Stimulated activated CD8-positive, alpha-beta memory T cell treated with anti-CD3 and anti-CD28 coated beads, Interleukin-7, amount 100 ng/mL, for 1 hour (primary cell): ENCODE measurements at regions not wholly inside any gene's neighbourhood (a gene's known extent, or its start where the extent isn't known, plus 50 kb on each side); places are given as distances from the start of the nearest gene placed in this dataset.

Source experiments
- DNase-seq, 2 donors: peaks; one replicate each; pipeline ENCODE4 v3.0.0-alpha.2; 2020; ENCODE audit warnings: low read depth in 2 of 2

GRCh38 chr13:104442536-104442935 lies 1376.3 kb upstream of the SLC10A2 start:
- DNase-seq, result no peak

- DNase-seq, result no peak
Measured at GRCh38 chr13:104436555-104436954, 1370.3 kb upstream of the SLC10A2 start.

GRCh38 chr13:104431895-104432294 lies 1365.7 kb upstream of the SLC10A2 start:
- no peak for DNase-seq

GRCh38 chr13:104426435-104426834 lies 1360.2 kb upstream of the SLC10A2 start:
- no peak for DNase-seq

GRCh38 chr13:104422668-104423067 lies 1356.5 kb upstream of the SLC10A2 start:
- DNase-seq, result no peak

GRCh38 chr13:104416973-104417372 lies 1350.8 kb upstream of the SLC10A2 start:
- no peak for DNase-seq

- no peak for DNase-seq
Measured at GRCh38 chr13:104414771-104415170, 1348.6 kb upstream of the SLC10A2 start.

- no peak for DNase-seq
Measured at GRCh38 chr13:104414181-104414580, 1348.0 kb upstream of the SLC10A2 start.

- no peak for DNase-seq
Measured at GRCh38 chr13:104411141-104411765, 1345.0 kb upstream of the SLC10A2 start.

GRCh38 chr13:104408733-104409132 lies 1342.5 kb upstream of the SLC10A2 start:
- DNase-seq, result no peak

- DNase-seq, result no peak
Measured at GRCh38 chr13:104404325-104404724, 1338.1 kb upstream of the SLC10A2 start.

GRCh38 chr13:104389691-104390090 lies 1323.5 kb upstream of the SLC10A2 start:
- DNase-seq, result no peak

GRCh38 chr13:104387510-104387909 lies 1321.3 kb upstream of the SLC10A2 start:
- DNase-seq, result no peak

GRCh38 chr13:104385404-104385803 lies 1319.2 kb upstream of the SLC10A2 start:
- DNase-seq, result no peak

- no peak for DNase-seq
Measured at GRCh38 chr13:104382951-104383350, 1316.7 kb upstream of the SLC10A2 start.

GRCh38 chr13:104376588-104376987 lies 1310.4 kb upstream of the SLC10A2 start:
- no peak for DNase-seq

GRCh38 chr13:104375614-104376013 lies 1309.4 kb upstream of the SLC10A2 start:
- no peak for DNase-seq

GRCh38 chr13:104372095-104372655 lies 1306.0 kb upstream of the SLC10A2 start:
- no peak for DNase-seq

- no peak for DNase-seq
Measured at GRCh38 chr13:104365430-104365829, 1299.2 kb upstream of the SLC10A2 start.

- no peak for DNase-seq
Measured at GRCh38 chr13:104357672-104358354, 1291.6 kb upstream of the SLC10A2 start.

GRCh38 chr13:104357174-104357573 lies 1291.0 kb upstream of the SLC10A2 start:
- DNase-seq, result no peak

- DNase-seq, result no peak
Measured at GRCh38 chr13:104355041-104355670, 1288.9 kb upstream of the SLC10A2 start.

GRCh38 chr13:104327211-104327610 lies 1261.0 kb upstream of the SLC10A2 start:
- DNase-seq, result no peak
